ENCODE measurements at regions not wholly inside any gene's neighbourhood (a gene's known extent, or its start where the extent isn't known, plus 50 kb on each side); places are given as distances from the start of the nearest gene placed in this dataset.

DNA sequence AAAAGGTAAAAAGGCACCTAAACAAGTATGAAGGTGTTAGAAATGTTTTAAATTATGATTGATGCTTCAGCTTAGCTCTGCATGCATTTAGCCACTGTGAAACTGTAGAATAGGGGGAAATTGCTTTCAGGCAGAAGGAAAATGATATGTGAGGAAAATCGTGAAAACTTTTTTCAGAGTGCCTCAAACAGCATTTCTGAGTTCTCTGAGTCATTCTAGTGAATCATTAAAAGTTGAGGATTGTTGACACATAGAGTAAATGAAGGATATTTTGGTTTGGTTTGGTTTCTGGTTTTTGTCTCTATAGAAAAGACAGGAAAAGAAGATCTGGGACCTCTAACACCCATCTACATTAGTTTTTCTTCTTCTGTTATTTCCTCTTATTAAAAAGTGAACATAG lies 332.5 kb upstream of the TRAM1L1 start:
- no peaks in the 10 kb centered on the region for H3K36me3 ChIP-seq (ENCODE audit: low read depth)
- H3K4me3 ChIP-seq (ENCODE audit: severe bottlenecking), result no peak overlapping the region
- no peaks in the 10 kb centered on the region for H3K4me1 ChIP-seq (ENCODE audit: insufficient read depth, poor library complexity, severe bottlenecking)
- no peaks in the 10 kb centered on the region for H3K9me3 ChIP-seq (ENCODE audit: severe bottlenecking)
- DNase-seq (ENCODE audit: low spot score) (no peak), ATAC-seq (ENCODE audit: low read depth) (peak; percentile 40; the same call in 2 of the 3 replicates)
- H3K27ac ChIP-seq (ENCODE audit: poor library complexity, severe bottlenecking), result no peak overlapping the region
- TF ChIP-seq, protein P1, sequence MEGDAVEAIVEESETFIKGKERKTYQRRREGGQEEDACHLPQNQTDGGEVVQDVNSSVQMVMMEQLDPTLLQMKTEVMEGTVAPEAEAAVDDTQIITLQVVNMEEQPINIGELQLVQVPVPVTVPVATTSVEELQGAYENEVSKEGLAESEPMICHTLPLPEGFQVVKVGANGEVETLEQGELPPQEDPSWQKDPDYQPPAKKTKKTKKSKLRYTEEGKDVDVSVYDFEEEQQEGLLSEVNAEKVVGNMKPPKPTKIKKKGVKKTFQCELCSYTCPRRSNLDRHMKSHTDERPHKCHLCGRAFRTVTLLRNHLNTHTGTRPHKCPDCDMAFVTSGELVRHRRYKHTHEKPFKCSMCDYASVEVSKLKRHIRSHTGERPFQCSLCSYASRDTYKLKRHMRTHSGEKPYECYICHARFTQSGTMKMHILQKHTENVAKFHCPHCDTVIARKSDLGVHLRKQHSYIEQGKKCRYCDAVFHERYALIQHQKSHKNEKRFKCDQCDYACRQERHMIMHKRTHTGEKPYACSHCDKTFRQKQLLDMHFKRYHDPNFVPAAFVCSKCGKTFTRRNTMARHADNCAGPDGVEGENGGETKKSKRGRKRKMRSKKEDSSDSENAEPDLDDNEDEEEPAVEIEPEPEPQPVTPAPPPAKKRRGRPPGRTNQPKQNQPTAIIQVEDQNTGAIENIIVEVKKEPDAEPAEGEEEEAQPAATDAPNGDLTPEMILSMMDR (IDR thresholded peaks at IDR 0.05; ENCODE audit: poor library complexity, severe bottlenecking), result no peak
- no peaks in the 10 kb centered on the region for H3K27me3 ChIP-seq (ENCODE audit: insufficient read depth, poor library complexity, severe bottlenecking)

DNA sequence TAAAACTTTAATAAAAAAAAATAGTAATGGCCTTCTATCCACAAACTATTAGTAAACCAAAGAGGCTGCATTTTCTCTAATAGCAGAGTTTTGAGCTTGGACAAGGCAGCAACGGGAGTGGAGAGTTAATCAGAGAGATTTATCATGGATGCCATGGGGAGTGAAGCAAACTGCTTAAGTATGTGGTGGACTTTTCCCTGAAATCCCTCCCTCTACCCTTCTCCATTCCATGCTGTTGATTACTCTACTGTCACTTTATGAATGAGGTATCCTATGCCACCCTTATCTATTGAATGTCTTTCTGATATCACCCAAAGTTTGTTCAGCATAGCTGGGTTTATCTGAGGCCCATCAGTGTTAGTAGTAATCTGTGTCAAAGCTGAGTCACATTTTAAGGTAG lies 335.6 kb upstream of the TRAM1L1 start:
- Histone ChIP-seq H3K27ac (ENCODE audit: poor library complexity, severe bottlenecking) (no peak overlapping the region), H3K9me3 (ENCODE audit: severe bottlenecking) (no peaks in the 10 kb centered on the region), H3K4me1 (ENCODE audit: insufficient read depth, poor library complexity, severe bottlenecking) (no peaks in the 10 kb centered on the region), H3K4me3 (ENCODE audit: severe bottlenecking) (no peak overlapping the region), H3K36me3 (ENCODE audit: low read depth) (no peaks in the 10 kb centered on the region), H3K27me3 (ENCODE audit: insufficient read depth, poor library complexity, severe bottlenecking) (no peaks in the 10 kb centered on the region)
- ATAC-seq (ENCODE audit: low read depth) (no peak), DNase-seq (ENCODE audit: low spot score) (no peak)
- TF ChIP-seq, protein P1 (IDR thresholded peaks at IDR 0.05; ENCODE audit: poor library complexity, severe bottlenecking), result no peak

DNA sequence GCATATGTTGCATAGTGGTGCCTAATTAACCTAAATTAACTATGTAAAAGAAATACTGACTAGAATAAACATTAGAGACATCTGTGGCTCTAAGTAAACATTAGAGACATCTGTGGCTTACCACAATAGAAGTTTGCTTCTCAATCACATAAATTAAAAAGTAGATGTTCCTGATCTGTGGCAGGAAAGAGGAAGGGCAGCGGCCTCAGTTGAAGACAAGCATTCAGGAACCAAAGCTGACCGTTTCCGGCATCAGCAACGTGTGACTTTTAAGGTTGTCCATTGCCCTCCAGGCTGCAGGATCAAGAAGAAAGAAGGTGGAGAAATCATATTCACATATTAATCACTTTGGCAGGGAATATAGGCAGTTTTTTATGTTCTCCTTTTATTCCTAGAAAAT lies 336.3 kb upstream of the TRAM1L1 start:
- Histone ChIP-seq H3K27ac (ENCODE audit: poor library complexity, severe bottlenecking) (no peak overlapping the region), H3K36me3 (ENCODE audit: low read depth) (no peaks in the 10 kb centered on the region), H3K9me3 (ENCODE audit: severe bottlenecking) (no peaks in the 10 kb centered on the region), H3K4me3 (ENCODE audit: severe bottlenecking) (no peak overlapping the region), H3K27me3 (ENCODE audit: insufficient read depth, poor library complexity, severe bottlenecking) (no peaks in the 10 kb centered on the region), H3K4me1 (ENCODE audit: insufficient read depth, poor library complexity, severe bottlenecking) (no peaks in the 10 kb centered on the region)
- TF ChIP-seq, protein P1 (IDR thresholded peaks at IDR 0.05; ENCODE audit: poor library complexity, severe bottlenecking), result no peak
- no peak for DNase-seq (ENCODE audit: low spot score)
- ATAC-seq (ENCODE audit: low read depth), result no peak

DNA sequence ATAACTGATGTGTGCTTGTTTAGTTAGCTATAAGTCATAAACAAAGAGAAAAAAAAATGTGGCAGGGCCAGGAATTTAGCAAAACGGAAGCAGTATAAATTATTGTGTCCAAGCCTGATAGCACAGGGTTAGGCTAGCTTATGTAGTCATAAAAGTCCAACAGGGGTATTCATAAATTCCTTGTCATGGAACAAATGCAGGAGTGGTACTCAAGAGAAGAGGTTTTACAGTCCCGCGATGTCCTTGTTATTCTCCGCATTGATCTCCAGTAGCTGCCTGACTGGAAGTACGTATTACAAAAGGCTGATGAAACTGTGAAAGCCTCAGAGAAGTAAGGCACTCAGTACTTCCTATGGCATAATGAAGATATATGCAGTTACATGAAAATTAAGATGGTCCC lies 336.9 kb upstream of the TRAM1L1 start:
- H3K9me3 ChIP-seq (ENCODE audit: severe bottlenecking), result no peaks in the 10 kb centered on the region
- H3K4me3 ChIP-seq (ENCODE audit: severe bottlenecking), result no peak overlapping the region
- TF ChIP-seq, protein P1 (IDR thresholded peaks at IDR 0.05; ENCODE audit: poor library complexity, severe bottlenecking), result no peak
- H3K4me1 ChIP-seq (ENCODE audit: insufficient read depth, poor library complexity, severe bottlenecking), result no peaks in the 10 kb centered on the region
- no peak overlapping the region for H3K27ac ChIP-seq (ENCODE audit: poor library complexity, severe bottlenecking)
- no peak for ATAC-seq (ENCODE audit: low read depth)
- DNase-seq (ENCODE audit: low spot score), result no peak
- H3K36me3 ChIP-seq (ENCODE audit: low read depth), result no peaks in the 10 kb centered on the region
- H3K27me3 ChIP-seq (ENCODE audit: insufficient read depth, poor library complexity, severe bottlenecking), result no peaks in the 10 kb centered on the region

DNA sequence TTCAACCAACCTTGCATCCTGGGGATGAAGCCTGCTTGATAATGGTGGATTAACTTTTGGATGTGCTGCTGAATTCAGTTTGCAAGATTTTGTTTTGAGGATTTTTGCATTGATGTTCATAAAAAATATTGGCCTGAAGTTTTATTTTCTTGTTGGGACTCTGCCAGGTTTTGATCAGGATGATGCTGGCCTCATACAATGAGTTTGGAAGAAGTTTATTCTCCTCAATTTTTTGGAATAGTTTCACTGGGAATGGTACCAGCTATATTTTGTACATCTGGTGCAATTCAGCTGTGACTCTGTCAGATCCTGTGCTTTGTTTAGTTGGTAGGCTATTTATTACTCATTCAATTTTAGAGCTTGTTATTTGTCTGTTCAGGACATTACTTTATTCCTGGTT lies 340.3 kb upstream of the TRAM1L1 start:
- TF ChIP-seq, protein P1 (IDR thresholded peaks at IDR 0.05; ENCODE audit: poor library complexity, severe bottlenecking), result no peak
- Histone ChIP-seq H3K27ac (ENCODE audit: poor library complexity, severe bottlenecking) (no peak overlapping the region), H3K4me3 (ENCODE audit: severe bottlenecking) (no peak overlapping the region), H3K36me3 (ENCODE audit: low read depth) (no peaks in the 10 kb centered on the region), H3K27me3 (ENCODE audit: insufficient read depth, poor library complexity, severe bottlenecking) (no peaks in the 10 kb centered on the region), H3K9me3 (ENCODE audit: severe bottlenecking) (no peaks in the 10 kb centered on the region), H3K4me1 (ENCODE audit: insufficient read depth, poor library complexity, severe bottlenecking) (no peaks in the 10 kb centered on the region)
- DNase-seq (ENCODE audit: low spot score), result no peak
- no peak for ATAC-seq (ENCODE audit: low read depth)
